ENCODE measurements at regions not wholly inside any gene's neighbourhood (a gene's known extent, or its start where the extent isn't known, plus 50 kb on each side); places are given as distances from the start of the nearest gene placed in this dataset.

GRCh38 chr3:157920822-157921700 lies 185.2 kb downstream of the SHOX2 start:
- TF ChIP-seq CTCF (IDR thresholded peaks at IDR 0.05; ENCODE audit: low read length) (no peak), EZH2 (IDR thresholded peaks at IDR 0.05; ENCODE audit: borderline replicate concordance, low read length) (no peak)
